ENCODE measurements at regions not wholly inside any gene's neighbourhood (a gene's known extent, or its start where the extent isn't known, plus 50 kb on each side); places are given as distances from the start of the nearest gene placed in this dataset.

DNA sequence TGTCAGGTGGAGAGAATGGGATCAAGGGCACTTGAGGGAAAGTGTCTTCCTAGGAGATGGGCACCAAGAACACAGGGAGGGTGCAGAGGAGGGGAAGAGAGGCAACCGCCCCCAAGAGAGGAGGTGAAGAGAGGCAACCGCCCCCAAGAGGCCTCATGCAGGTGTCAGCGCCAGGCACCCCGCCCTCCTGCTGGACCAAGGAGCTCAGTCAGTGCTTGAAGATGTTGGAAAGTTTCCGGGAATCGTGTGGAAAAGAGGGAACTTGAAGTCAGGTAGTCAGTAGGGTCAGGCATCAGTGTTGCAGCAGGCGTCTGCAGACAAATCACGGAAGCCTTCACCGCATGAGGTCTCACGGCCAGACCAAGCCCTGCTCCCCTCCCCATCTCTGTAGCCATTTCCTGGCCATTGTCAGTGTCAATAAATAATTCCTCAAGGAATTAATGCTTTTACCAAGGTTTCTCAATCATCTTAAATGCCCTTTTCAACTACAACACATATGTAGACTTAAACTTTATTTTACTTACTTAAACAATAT lies 353.1 kb downstream of the EIPR1 start:
- TF ChIP-seq, protein P1, sequence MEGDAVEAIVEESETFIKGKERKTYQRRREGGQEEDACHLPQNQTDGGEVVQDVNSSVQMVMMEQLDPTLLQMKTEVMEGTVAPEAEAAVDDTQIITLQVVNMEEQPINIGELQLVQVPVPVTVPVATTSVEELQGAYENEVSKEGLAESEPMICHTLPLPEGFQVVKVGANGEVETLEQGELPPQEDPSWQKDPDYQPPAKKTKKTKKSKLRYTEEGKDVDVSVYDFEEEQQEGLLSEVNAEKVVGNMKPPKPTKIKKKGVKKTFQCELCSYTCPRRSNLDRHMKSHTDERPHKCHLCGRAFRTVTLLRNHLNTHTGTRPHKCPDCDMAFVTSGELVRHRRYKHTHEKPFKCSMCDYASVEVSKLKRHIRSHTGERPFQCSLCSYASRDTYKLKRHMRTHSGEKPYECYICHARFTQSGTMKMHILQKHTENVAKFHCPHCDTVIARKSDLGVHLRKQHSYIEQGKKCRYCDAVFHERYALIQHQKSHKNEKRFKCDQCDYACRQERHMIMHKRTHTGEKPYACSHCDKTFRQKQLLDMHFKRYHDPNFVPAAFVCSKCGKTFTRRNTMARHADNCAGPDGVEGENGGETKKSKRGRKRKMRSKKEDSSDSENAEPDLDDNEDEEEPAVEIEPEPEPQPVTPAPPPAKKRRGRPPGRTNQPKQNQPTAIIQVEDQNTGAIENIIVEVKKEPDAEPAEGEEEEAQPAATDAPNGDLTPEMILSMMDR (IDR thresholded peaks at IDR 0.05), result no peak
- no peak for TF ChIP-seq POLR2A (IDR thresholded peaks at IDR 0.05)

Measured in lower leg skin (tissue), 3 donors.